ENCODE measurements at regions not wholly inside any gene's neighbourhood (a gene's known extent, or its start where the extent isn't known, plus 50 kb on each side); places are given as distances from the start of the nearest gene placed in this dataset.
A peak's percentile ranks its signal among the peaks of the same experiment; 100 is the strongest.

DNA sequence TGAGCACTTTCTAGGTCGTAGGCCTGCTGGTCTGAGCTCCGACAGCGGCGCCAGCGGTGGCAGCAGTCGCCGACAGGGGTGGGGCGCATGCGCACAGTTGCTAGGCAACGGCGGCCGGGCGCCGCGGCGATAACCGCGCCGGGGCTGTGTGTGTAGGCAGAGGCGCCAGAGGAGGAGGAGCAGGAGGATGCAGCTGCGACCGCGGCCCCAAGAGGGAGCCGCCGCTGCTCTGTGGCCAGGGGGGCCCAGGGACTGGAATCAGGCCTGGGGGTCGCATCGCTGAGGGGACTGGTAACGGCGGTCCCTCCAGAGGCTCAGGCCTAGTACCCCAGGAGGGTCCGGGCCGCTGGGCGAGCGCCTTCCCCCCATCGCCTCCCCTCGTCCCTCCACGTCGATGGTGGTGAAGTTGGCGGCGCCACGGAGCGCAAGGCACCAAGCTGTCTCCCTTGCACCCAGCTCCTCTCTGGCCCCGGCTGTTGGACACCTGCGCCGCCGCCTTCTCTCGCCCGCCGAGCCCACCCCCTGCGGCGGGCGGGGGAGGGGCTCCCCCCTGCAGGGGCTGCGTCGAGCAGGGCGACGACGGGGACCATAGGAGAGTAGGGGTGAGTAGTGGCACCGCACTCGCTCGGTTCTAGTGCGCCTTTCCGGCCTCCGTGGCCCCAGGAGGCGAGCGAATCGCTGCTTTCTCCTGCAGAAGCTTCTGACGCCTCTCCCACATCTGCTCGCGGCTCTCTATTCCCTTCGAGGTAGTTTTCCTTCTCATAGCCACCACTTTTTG is 58.6 kb upstream of the ZC4H2 start, which contains the start of gene ZC3H12B:
Gene ZC3H12B (plus strand): TSS at position 159 of the 778 bp plus-strand sequence.
- DNase-seq (ENCODE audit: low read depth in 2 of 3, low spot score in 1 of 3): peak; percentile 47 to 76 (median 68)

GRCh38 chrX:65034292-65034667 is 58.0 kb upstream of the ZC4H2 start:
- no peak for DNase-seq (ENCODE audit: low read depth in 2 of 3, low spot score in 1 of 3)
